GM23248 (cell line): ENCODE measurements at regions not wholly inside any gene's neighbourhood (a gene's known extent, or its start where the extent isn't known, plus 50 kb on each side); places are given as distances from the start of the nearest gene placed in this dataset.

ENCODE experiments used
- EZH2 ChIP-seq: fragments of 200-600 bp; sonication (generic); IDR thresholded peaks from 2 replicates; pipeline ENCODE4 v1.6.1; 2018; ENCODE audit warnings: antibody characterized with exemption, mild to moderate bottlenecking; ENCODE audit not compliant: insufficient read depth, poor library complexity, severe bottlenecking
- EZH2phosphoT487 ChIP-seq: fragments of 200-600 bp; sonication (generic); IDR thresholded peaks from 2 replicates; pipeline ENCODE4 v1.6.1; 2018; ENCODE audit warnings: antibody characterized with exemption, moderate library complexity, mild to moderate bottlenecking, low read depth; ENCODE audit not compliant: insufficient read depth

DNA sequence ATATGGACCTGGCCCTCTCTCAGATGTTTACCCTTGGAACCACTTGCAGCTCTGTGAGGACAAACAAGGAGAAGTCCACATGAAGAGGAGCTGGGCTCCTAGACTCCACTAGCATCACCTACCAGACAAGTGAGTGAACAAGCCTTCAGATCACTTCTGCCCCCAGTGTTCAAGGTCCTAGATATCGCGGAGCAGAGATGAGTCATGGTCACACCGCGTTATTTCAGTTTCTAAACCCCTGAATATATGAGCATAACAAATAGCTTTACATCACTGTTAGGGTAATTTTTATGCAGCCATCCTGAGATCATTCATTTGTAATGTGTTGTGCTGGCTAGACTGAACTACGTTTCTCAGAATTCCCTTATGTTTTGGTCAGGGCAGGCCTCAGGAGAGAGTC is 77.0 kb upstream of the DAP start:
- no peak for TF ChIP-seq EZH2phosphoT487
- no peak for TF ChIP-seq EZH2
